Smooth muscle cell (in vitro differentiated cells): ENCODE measurements at regions not wholly inside any gene's neighbourhood (a gene's known extent, or its start where the extent isn't known, plus 50 kb on each side); places are given as distances from the start of the nearest gene placed in this dataset.

Experiments used
- DNase-seq: peaks from one replicate; lab custom pipeline; 2025; ENCODE audit not compliant: unreplicated experiment; lab: John Stamatoyannopoulos, UW
- H2AFZ ChIP-seq: fragments of 200-600 bp; sonication (generic); 2 replicates; pipeline ENCODE4 v1.6.0; 2016; ENCODE audit warnings: antibody characterized with exemption, low read depth, mild to moderate bottlenecking
- H3F3A ChIP-seq: fragments of 200-600 bp; sonication (generic); 2 replicates; pipeline ENCODE4 v1.6.0; 2017; ENCODE audit warnings: antibody characterized with exemption, low read depth
- H3K27ac ChIP-seq: fragments of 200-600 bp; sonication (generic); 2 replicates; pipeline ENCODE4 v1.5.1; 2016; ENCODE audit warnings: low read depth, mild to moderate bottlenecking
- H3K27me3 ChIP-seq: fragments of 200-600 bp; sonication (generic); 2 replicates; pipeline ENCODE4 v1.6.1; 2016; ENCODE audit warnings: low read depth, mild to moderate bottlenecking
- H3K36me3 ChIP-seq: fragments of 200-600 bp; sonication (generic); 2 replicates; pipeline ENCODE4 v1.5.1; 2016; ENCODE audit warnings: low read depth
- H3K4me1 ChIP-seq: fragments of 200-600 bp; sonication (generic); 2 replicates; pipeline ENCODE4 v1.5.1; 2016; ENCODE audit warnings: low read depth
- H3K4me2 ChIP-seq: fragments of 200-600 bp; sonication (generic); 2 replicates; pipeline ENCODE4 v1.6.0; 2016; ENCODE audit warnings: mild to moderate bottlenecking
- H3K4me3 ChIP-seq: fragments of 200-600 bp; sonication (generic); 2 replicates; pipeline ENCODE4 v1.5.1; 2016; ENCODE audit warnings: mild to moderate bottlenecking
- H3K79me2 ChIP-seq: fragments of 200-600 bp; sonication (generic); 2 replicates; pipeline ENCODE4 v1.6.0; 2016; ENCODE audit warnings: low read depth, mild to moderate bottlenecking
- H3K9ac ChIP-seq: fragments of 200-600 bp; sonication (generic); 2 replicates; pipeline ENCODE4 v1.6.0; 2016; ENCODE audit warnings: low read depth
- H3K9me3 ChIP-seq: fragments of 200-600 bp; sonication (generic); replicated peaks from 2 replicates; pipeline ENCODE4 v1.5.1; 2016; ENCODE audit warnings: low read depth
- H4K20me1 ChIP-seq: fragments of 200-600 bp; sonication (generic); 2 replicates; pipeline ENCODE4 v1.6.0; 2016; ENCODE audit warnings: low read depth
- CTCF ChIP-seq: fragments of 200-600 bp; sonication (generic); IDR thresholded peaks from 2 replicates; pipeline ENCODE4 v1.5.1; 2017; ENCODE audit warnings: borderline replicate concordance, mild to moderate bottlenecking, antibody characterized with exemption; ENCODE audit not compliant: insufficient read depth, poor library complexity, severe bottlenecking
- WGBS: methylation state at CpG from one replicate; pipeline ENCODE4 v1.1.7; 2016; ENCODE audit warnings: low lambda C conversion rate; 5-methylcytosine and 5-hydroxymethylcytosine counted together

GRCh38 chr3:35012214-35012613, 627.1 kb upstream of the ARPP21 start:
- Histone ChIP-seq H3K4me2 (no peak overlapping the region), H2AFZ (no peak overlapping the region), H3K27ac (no peak overlapping the region), H3K36me3 (no peaks in the 10 kb centered on the region), H3K9ac (no peak overlapping the region), H3F3A (no peaks in the 10 kb centered on the region), H3K27me3 (no peaks in the 10 kb centered on the region), H3K4me3 (no peak overlapping the region), H4K20me1 (no peaks in the 10 kb centered on the region), H3K79me2 (no peaks in the 10 kb centered on the region), H3K4me1 (no peaks in the 10 kb centered on the region), H3K9me3 (no peaks in the 10 kb centered on the region)
- DNase-seq: no peak
- no peak for TF ChIP-seq CTCF
- WGBS: 87% methylated on average over 1 of the region's 1 CpG

- H3K27ac ChIP-seq: no peak overlapping the region
Observed at GRCh38 chr3:35028157-35028556, 611.2 kb upstream of the ARPP21 start.

GRCh38 chr3:35042210-35042991, 596.9 kb upstream of the ARPP21 start:
- no peak for DNase-seq
- H3K79me2 ChIP-seq: no peaks in the 10 kb centered on the region
- H3K9me3 ChIP-seq: no peaks in the 10 kb centered on the region
- H4K20me1 ChIP-seq: no peaks in the 10 kb centered on the region
- no peaks in the 10 kb centered on the region for H3K4me1 ChIP-seq
- no peak overlapping the region for H2AFZ ChIP-seq
- no peaks in the 10 kb centered on the region for H3F3A ChIP-seq
- TF ChIP-seq CTCF: no peak
- H3K4me3 ChIP-seq: no peak overlapping the region
- WGBS: 89% methylated on average over 2 of the region's 2 CpGs
- no peaks in the 10 kb centered on the region for H3K36me3 ChIP-seq
- H3K9ac ChIP-seq: no peak overlapping the region
- no peaks in the 10 kb centered on the region for H3K27me3 ChIP-seq
- H3K27ac ChIP-seq: no peak overlapping the region
- no peak overlapping the region for H3K4me2 ChIP-seq

More at GRCh38 chr3:35028157-35028556, 611.2 kb upstream of the ARPP21 start:
- no peaks in the 10 kb centered on the region for H3K4me1 ChIP-seq
- no peak overlapping the region for H3K4me2 ChIP-seq
- H3K9me3 ChIP-seq: no peaks in the 10 kb centered on the region
- no peaks in the 10 kb centered on the region for H3K79me2 ChIP-seq
- H3K4me3 ChIP-seq: no peak overlapping the region
- no peaks in the 10 kb centered on the region for H3K27me3 ChIP-seq
- no peaks in the 10 kb centered on the region for H3K36me3 ChIP-seq
- DNase-seq: no peak
- H4K20me1 ChIP-seq: no peaks in the 10 kb centered on the region
- H3K9ac ChIP-seq: no peak overlapping the region
- TF ChIP-seq CTCF: no peak
- 93% methylated on average over 2 of the region's 2 CpGs for WGBS
- H2AFZ ChIP-seq: no peak overlapping the region
- no peaks in the 10 kb centered on the region for H3F3A ChIP-seq

GRCh38 chr3:35043040-35043439, 596.3 kb upstream of the ARPP21 start:
- Histone ChIP-seq H3K9ac (no peak overlapping the region), H4K20me1 (no peaks in the 10 kb centered on the region), H3K4me1 (no peaks in the 10 kb centered on the region), H3K9me3 (no peaks in the 10 kb centered on the region), H3K27ac (no peak overlapping the region), H3K79me2 (no peaks in the 10 kb centered on the region), H2AFZ (no peak overlapping the region), H3K4me3 (no peak overlapping the region), H3K4me2 (no peak overlapping the region), H3F3A (no peaks in the 10 kb centered on the region), H3K27me3 (no peaks in the 10 kb centered on the region), H3K36me3 (no peaks in the 10 kb centered on the region)
- no peak for DNase-seq
- WGBS: 93% methylated on average over 2 of the region's 2 CpGs
- TF ChIP-seq CTCF: no peak
